Nephron progenitor cell (in vitro differentiated cells): ENCODE measurements at regions not wholly inside any gene's neighbourhood (a gene's known extent, or its start where the extent isn't known, plus 50 kb on each side); places are given as distances from the start of the nearest gene placed in this dataset.

Source experiments
- DNase-seq: peaks from one replicate; pipeline ENCODE4 v3.0.0; 2021
- H3K27ac Mint-ChIP-seq: 2 replicates; pipeline ENCODE4 v1.8.0; 2021; ENCODE audit warnings: mild to moderate bottlenecking, moderate library complexity, mixed read lengths
- H3K27me3 Mint-ChIP-seq: 2 replicates; pipeline ENCODE4 v1.8.0; 2021; ENCODE audit warnings: mild to moderate bottlenecking, low read depth, mixed read lengths; ENCODE audit not compliant: poor library complexity
- H3K36me3 Mint-ChIP-seq: 2 replicates; pipeline ENCODE4 v1.8.0; 2021; ENCODE audit warnings: low read depth, mixed read lengths
- H3K4me1 Mint-ChIP-seq: 2 replicates; pipeline ENCODE4 v1.8.0; 2021; ENCODE audit warnings: mixed read lengths
- H3K4me3 Mint-ChIP-seq: 2 replicates; pipeline ENCODE4 v1.8.0; 2021; ENCODE audit warnings: mild to moderate bottlenecking, moderate library complexity, mixed read lengths
- H3K9me3 Mint-ChIP-seq: 2 replicates; pipeline ENCODE4 v1.8.0; 2021; ENCODE audit warnings: mild to moderate bottlenecking, moderate library complexity, mixed read lengths
- CTCF ChIP-seq: fragments of 200-600 bp; sonication (generic); IDR thresholded peaks from 2 replicates; pipeline ENCODE4 v1.5.0; 2021; ENCODE audit warnings: antibody characterized with exemption

- Mint-ChIP-seq H3K4me3 (no peak overlapping the region), H3K9me3 (no peaks in the 10 kb centered on the region), H3K27me3 (peaks cover 4% of the 10 kb centered on the region)
These were observed 983.8 kb downstream of the CDH9 start for GRCh38 chr5:26054594-26054993.

GRCh38 chr5:26034813-26035212 lies 1003.6 kb downstream of the CDH9 start:
- no peak for DNase-seq
- H3K27ac Mint-ChIP-seq: peak overlapping the region; percentile 42

More at GRCh38 chr5:26054594-26054993, 983.8 kb downstream of the CDH9 start:
- DNase-seq: no peak
- H3K27ac Mint-ChIP-seq: no peak overlapping the region
- H3K4me1 Mint-ChIP-seq: no peaks in the 10 kb centered on the region
- H3K36me3 Mint-ChIP-seq: no peaks in the 10 kb centered on the region
- TF ChIP-seq CTCF: no peak

GRCh38 chr5:26031481-26031880 lies 1006.9 kb downstream of the CDH9 start:
- no peak for TF ChIP-seq CTCF
- Mint-ChIP-seq H3K4me3 (no peak overlapping the region), H3K9me3 (peaks cover 5% of the 10 kb centered on the region), H3K27ac (no peak overlapping the region), H3K36me3 (no peaks in the 10 kb centered on the region), H3K27me3 (no peaks in the 10 kb centered on the region), H3K4me1 (no peaks in the 10 kb centered on the region)
- DNase-seq: no peak

More at GRCh38 chr5:26034813-26035212, 1003.6 kb downstream of the CDH9 start:
- peaks cover 5% of the 10 kb centered on the region for H3K9me3 Mint-ChIP-seq
- TF ChIP-seq CTCF: no peak
- no peaks in the 10 kb centered on the region for H3K36me3 Mint-ChIP-seq
- no peaks in the 10 kb centered on the region for H3K27me3 Mint-ChIP-seq
- H3K4me1 Mint-ChIP-seq: no peaks in the 10 kb centered on the region
- no peak overlapping the region for H3K4me3 Mint-ChIP-seq

GRCh38 chr5:26026044-26026443 lies 1012.3 kb downstream of the CDH9 start:
- Mint-ChIP-seq H3K27me3 (no peaks in the 10 kb centered on the region), H3K27ac (no peak overlapping the region), H3K4me3 (no peak overlapping the region), H3K36me3 (no peaks in the 10 kb centered on the region), H3K4me1 (no peaks in the 10 kb centered on the region), H3K9me3 (no peaks in the 10 kb centered on the region)
- no peak for DNase-seq
- no peak for TF ChIP-seq CTCF

GRCh38 chr5:26024774-26025173 lies 1013.6 kb downstream of the CDH9 start:
- H3K4me1 Mint-ChIP-seq: no peaks in the 10 kb centered on the region
- TF ChIP-seq CTCF: peak; percentile 56
- no peaks in the 10 kb centered on the region for H3K9me3 Mint-ChIP-seq
- DNase-seq: peak; percentile 39
- no peaks in the 10 kb centered on the region for H3K36me3 Mint-ChIP-seq
- H3K27ac Mint-ChIP-seq: no peak overlapping the region
- H3K27me3 Mint-ChIP-seq: no peaks in the 10 kb centered on the region
- H3K4me3 Mint-ChIP-seq: no peak overlapping the region

GRCh38 chr5:26023361-26023760 lies 1015.0 kb downstream of the CDH9 start:
- no peak for DNase-seq
- Mint-ChIP-seq H3K36me3 (no peaks in the 10 kb centered on the region), H3K4me3 (no peak overlapping the region), H3K27me3 (no peaks in the 10 kb centered on the region), H3K27ac (no peak overlapping the region), H3K9me3 (no peaks in the 10 kb centered on the region), H3K4me1 (no peaks in the 10 kb centered on the region)
- TF ChIP-seq CTCF: no peak
